ENCODE measurements at regions not wholly inside any gene's neighbourhood (a gene's known extent, or its start where the extent isn't known, plus 50 kb on each side); places are given as distances from the start of the nearest gene placed in this dataset.
"Not testable (repeated sequence)": the region's sequence is repeated elsewhere in the genome, so short reads cannot be mapped to it uniquely, and the experiment has no call there.

DNA sequence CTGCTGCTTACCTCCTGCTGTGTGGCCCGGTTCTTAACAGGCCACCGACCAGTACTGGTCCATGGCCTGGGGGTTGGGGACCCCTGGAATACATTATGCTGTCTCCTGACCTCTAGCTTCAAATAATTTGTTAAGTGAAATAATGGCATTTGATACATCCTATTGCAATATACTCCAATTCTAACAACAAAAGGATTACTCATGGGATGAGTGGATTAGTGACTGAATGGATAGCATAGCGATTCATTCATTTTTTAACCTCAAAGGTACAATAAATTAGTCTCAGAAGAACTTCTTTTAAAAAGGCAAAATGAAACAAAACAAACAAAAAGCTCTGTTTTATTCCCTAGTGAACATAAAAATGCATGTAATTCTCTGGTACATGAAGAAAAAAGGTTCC lies 147.9 kb upstream of the PKP2 start:
- no peak for TF ChIP-seq EZH2phosphoT487 (IDR thresholded peaks at IDR 0.05; ENCODE audit: borderline replicate concordance, low read length)
- TF ChIP-seq, protein P1, sequence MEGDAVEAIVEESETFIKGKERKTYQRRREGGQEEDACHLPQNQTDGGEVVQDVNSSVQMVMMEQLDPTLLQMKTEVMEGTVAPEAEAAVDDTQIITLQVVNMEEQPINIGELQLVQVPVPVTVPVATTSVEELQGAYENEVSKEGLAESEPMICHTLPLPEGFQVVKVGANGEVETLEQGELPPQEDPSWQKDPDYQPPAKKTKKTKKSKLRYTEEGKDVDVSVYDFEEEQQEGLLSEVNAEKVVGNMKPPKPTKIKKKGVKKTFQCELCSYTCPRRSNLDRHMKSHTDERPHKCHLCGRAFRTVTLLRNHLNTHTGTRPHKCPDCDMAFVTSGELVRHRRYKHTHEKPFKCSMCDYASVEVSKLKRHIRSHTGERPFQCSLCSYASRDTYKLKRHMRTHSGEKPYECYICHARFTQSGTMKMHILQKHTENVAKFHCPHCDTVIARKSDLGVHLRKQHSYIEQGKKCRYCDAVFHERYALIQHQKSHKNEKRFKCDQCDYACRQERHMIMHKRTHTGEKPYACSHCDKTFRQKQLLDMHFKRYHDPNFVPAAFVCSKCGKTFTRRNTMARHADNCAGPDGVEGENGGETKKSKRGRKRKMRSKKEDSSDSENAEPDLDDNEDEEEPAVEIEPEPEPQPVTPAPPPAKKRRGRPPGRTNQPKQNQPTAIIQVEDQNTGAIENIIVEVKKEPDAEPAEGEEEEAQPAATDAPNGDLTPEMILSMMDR (IDR thresholded peaks at IDR 0.05; ENCODE audit: low read depth, low read length, poor library complexity, severe bottlenecking) = no peak
- Histone ChIP-seq H3K27me3 (ENCODE audit: control insufficient read depth, low read length) (no peaks in the 10 kb centered on the region), H3K9me3 (ENCODE audit: control insufficient read depth, insufficient read depth, low read length) (no peaks in the 10 kb centered on the region), H3K4me2 (ENCODE audit: low read length) (no peak overlapping the region), H3K79me2 (ENCODE audit: control insufficient read depth, low read length) (no peaks in the 10 kb centered on the region), H3F3A (ENCODE audit: control insufficient read depth, insufficient read depth) (no peaks in the 10 kb centered on the region), H4K20me1 (ENCODE audit: control insufficient read depth, insufficient read depth, low read depth, low read length) (no peaks in the 10 kb centered on the region), H3K9me2 (replicated peaks; ENCODE audit: control insufficient read depth, low read length) (no peaks in the 10 kb centered on the region), H3K4me1 (ENCODE audit: control insufficient read depth, low read length) (no peaks in the 10 kb centered on the region), H3K36me3 (ENCODE audit: control insufficient read depth, low read length) (no peaks in the 10 kb centered on the region), H3K4me3 (ENCODE audit: low read length) (no peak overlapping the region), H3K27ac (ENCODE audit: low read depth, low read length) (no peak overlapping the region)

GRCh38 chr12:33041562-33041961 lies 145.0 kb upstream of the PKP2 start:
- Histone ChIP-seq H4K20me1 (ENCODE audit: control insufficient read depth, insufficient read depth, low read depth, low read length) (no peaks in the 10 kb centered on the region), H3K9me3 (ENCODE audit: control insufficient read depth, insufficient read depth, low read length) (no peaks in the 10 kb centered on the region), H3K4me1 (ENCODE audit: control insufficient read depth, low read length) (no peaks in the 10 kb centered on the region), H3K27me3 (ENCODE audit: control insufficient read depth, low read length) (no peaks in the 10 kb centered on the region), H3K36me3 (ENCODE audit: control insufficient read depth, low read length) (no peaks in the 10 kb centered on the region), H3K4me3 (ENCODE audit: low read length) (no peak overlapping the region), H3K79me2 (ENCODE audit: control insufficient read depth, low read length) (no peaks in the 10 kb centered on the region), H3K27ac (ENCODE audit: low read depth, low read length) (no peak overlapping the region), H3K9me2 (replicated peaks; ENCODE audit: control insufficient read depth, low read length) (no peaks in the 10 kb centered on the region), H3K4me2 (ENCODE audit: low read length) (no peak overlapping the region), H3F3A (ENCODE audit: control insufficient read depth, insufficient read depth) (no peaks in the 10 kb centered on the region)
- TF ChIP-seq EZH2phosphoT487 (IDR thresholded peaks at IDR 0.05; ENCODE audit: borderline replicate concordance, low read length) = no peak
- TF ChIP-seq, protein P1 (IDR thresholded peaks at IDR 0.05; ENCODE audit: low read depth, low read length, poor library complexity, severe bottlenecking) = no peak

- not testable (repeated sequence) for H3K4me3 ChIP-seq (ENCODE audit: low read length); H3K9me2 ChIP-seq (replicated peaks; ENCODE audit: control insufficient read depth, low read length); H3K79me2 ChIP-seq (ENCODE audit: control insufficient read depth, low read length); H3F3A ChIP-seq (ENCODE audit: control insufficient read depth, insufficient read depth); H3K4me2 ChIP-seq (ENCODE audit: low read length); H3K36me3 ChIP-seq (ENCODE audit: control insufficient read depth, low read length); H3K4me1 ChIP-seq (ENCODE audit: control insufficient read depth, low read length); H3K27ac ChIP-seq (ENCODE audit: low read depth, low read length); H3K27me3 ChIP-seq (ENCODE audit: control insufficient read depth, low read length); H4K20me1 ChIP-seq (ENCODE audit: control insufficient read depth, insufficient read depth, low read depth, low read length); H3K9me3 ChIP-seq (ENCODE audit: control insufficient read depth, insufficient read depth, low read length)
Observed at GRCh38 chr12:33033999-33034398, 137.4 kb upstream of the PKP2 start.

- TF ChIP-seq, protein P1 (IDR thresholded peaks at IDR 0.05; ENCODE audit: low read depth, low read length, poor library complexity, severe bottlenecking) = no peak
- TF ChIP-seq EZH2phosphoT487 (IDR thresholded peaks at IDR 0.05; ENCODE audit: borderline replicate concordance, low read length) = no peak
- H3K4me2 ChIP-seq (ENCODE audit: low read length) = no peak overlapping the region
- H3F3A ChIP-seq (ENCODE audit: control insufficient read depth, insufficient read depth) = no peaks in the 10 kb centered on the region
Observed at GRCh38 chr12:33026791-33027190, 130.2 kb upstream of the PKP2 start.

DNA sequence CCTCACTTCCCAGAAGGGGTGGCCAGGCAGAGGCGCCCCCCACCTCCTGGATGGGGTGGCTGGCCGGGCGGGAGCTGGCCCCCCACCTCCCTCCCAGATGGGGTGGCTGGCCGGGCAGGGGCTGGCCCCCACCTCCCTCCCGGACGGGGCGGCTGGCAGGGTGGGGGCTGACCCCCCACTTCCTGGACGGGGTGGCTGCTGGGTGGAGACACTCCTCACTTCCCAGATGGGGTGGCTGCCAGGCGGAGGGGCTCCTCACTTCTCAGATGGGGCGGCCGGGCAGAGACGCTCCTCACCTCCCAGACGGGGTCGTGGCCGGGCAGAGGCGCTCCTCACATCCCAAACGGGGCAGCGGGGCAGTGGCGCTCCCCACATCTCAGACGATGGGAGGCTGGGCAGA lies 126.1 kb upstream of the PKP2 start:
- not testable (repeated sequence) for H3K9me3 ChIP-seq (ENCODE audit: control insufficient read depth, insufficient read depth, low read length); H3K4me2 ChIP-seq (ENCODE audit: low read length); H4K20me1 ChIP-seq (ENCODE audit: control insufficient read depth, insufficient read depth, low read depth, low read length); H3K27ac ChIP-seq (ENCODE audit: low read depth, low read length); H3K4me1 ChIP-seq (ENCODE audit: control insufficient read depth, low read length); H3F3A ChIP-seq (ENCODE audit: control insufficient read depth, insufficient read depth); H3K27me3 ChIP-seq (ENCODE audit: control insufficient read depth, low read length); H3K4me3 ChIP-seq (ENCODE audit: low read length); H3K79me2 ChIP-seq (ENCODE audit: control insufficient read depth, low read length); H3K36me3 ChIP-seq (ENCODE audit: control insufficient read depth, low read length); H3K9me2 ChIP-seq (replicated peaks; ENCODE audit: control insufficient read depth, low read length)

More at GRCh38 chr12:33026791-33027190, 130.2 kb upstream of the PKP2 start:
- no peaks in the 10 kb centered on the region for H3K79me2 ChIP-seq (ENCODE audit: control insufficient read depth, low read length)
- H3K4me3 ChIP-seq (ENCODE audit: low read length) = no peak overlapping the region
- no peaks in the 10 kb centered on the region for H3K4me1 ChIP-seq (ENCODE audit: control insufficient read depth, low read length)
- no peaks in the 10 kb centered on the region for H3K27me3 ChIP-seq (ENCODE audit: control insufficient read depth, low read length)
- H3K27ac ChIP-seq (ENCODE audit: low read depth, low read length) = no peak overlapping the region
- no peaks in the 10 kb centered on the region for H3K9me2 ChIP-seq (replicated peaks; ENCODE audit: control insufficient read depth, low read length)
- no peaks in the 10 kb centered on the region for H3K36me3 ChIP-seq (ENCODE audit: control insufficient read depth, low read length)
- H4K20me1 ChIP-seq (ENCODE audit: control insufficient read depth, insufficient read depth, low read depth, low read length) = no peaks in the 10 kb centered on the region
- no peaks in the 10 kb centered on the region for H3K9me3 ChIP-seq (ENCODE audit: control insufficient read depth, insufficient read depth, low read length)

- not testable (repeated sequence) for H3K27ac ChIP-seq (ENCODE audit: low read depth, low read length); H3K4me2 ChIP-seq (ENCODE audit: low read length)
Observed at GRCh38 chr12:33017029-33017428, 120.5 kb upstream of the PKP2 start.

More at GRCh38 chr12:33017029-33017428, 120.5 kb upstream of the PKP2 start:
- H3F3A ChIP-seq (ENCODE audit: control insufficient read depth, insufficient read depth); H3K36me3 ChIP-seq (ENCODE audit: control insufficient read depth, low read length); H3K4me1 ChIP-seq (ENCODE audit: control insufficient read depth, low read length); H3K9me3 ChIP-seq (ENCODE audit: control insufficient read depth, insufficient read depth, low read length); H3K27me3 ChIP-seq (ENCODE audit: control insufficient read depth, low read length); H3K9me2 ChIP-seq (replicated peaks; ENCODE audit: control insufficient read depth, low read length); H3K4me3 ChIP-seq (ENCODE audit: low read length); H3K79me2 ChIP-seq (ENCODE audit: control insufficient read depth, low read length); H4K20me1 ChIP-seq (ENCODE audit: control insufficient read depth, insufficient read depth, low read depth, low read length): not testable (repeated sequence)
